ENCODE measurements at regions not wholly inside any gene's neighbourhood (a gene's known extent, or its start where the extent isn't known, plus 50 kb on each side); places are given as distances from the start of the nearest gene placed in this dataset.

GRCh38 chr16:76796416-76796815, 394.6 kb upstream of the MON1B start:
- Histone ChIP-seq H2AFZ (ENCODE audit: low read depth, low read length) (no peak overlapping the region), H3K9me3 (ENCODE audit: insufficient read depth, low read depth, low read length) (no peaks in the 10 kb centered on the region), H3K79me2 (ENCODE audit: insufficient read depth, low read length) (no peaks in the 10 kb centered on the region), H4K20me1 (ENCODE audit: insufficient read depth, low read length) (no peaks in the 10 kb centered on the region), H3K27ac (ENCODE audit: low read depth, low read length) (no peak overlapping the region), H3K4me3 (ENCODE audit: insufficient read depth, low read depth, low read length) (no peak overlapping the region), H3K9ac (ENCODE audit: low read length) (no peak overlapping the region), H3K4me2 (ENCODE audit: low read length) (no peak overlapping the region), H3K27me3 (ENCODE audit: insufficient read depth, low read length) (no peaks in the 10 kb centered on the region), H3K4me1 (ENCODE audit: insufficient read depth, low read length) (no peaks in the 10 kb centered on the region), H3K36me3 (ENCODE audit: insufficient read depth, low read length) (no peaks in the 10 kb centered on the region)
- TF ChIP-seq EZH2 (IDR thresholded peaks at IDR 0.05; ENCODE audit: insufficient read depth, low read length) (no peak), CTCF (IDR thresholded peaks at IDR 0.05; ENCODE audit: insufficient read depth, low read depth, low read length) (no peak)
- H3K27me3 Mint-ChIP-seq (ENCODE audit: low read depth, unreplicated experiment): no peaks in the 10 kb centered on the region
- no peak overlapping the region for H3K4me3 Mint-ChIP-seq (ENCODE audit: unreplicated experiment)
- no peak overlapping the region for H3K27ac Mint-ChIP-seq (ENCODE audit: unreplicated experiment)
- no peaks in the 10 kb centered on the region for H3K36me3 Mint-ChIP-seq (ENCODE audit: low read depth, unreplicated experiment)
- FAIRE-seq: no peak
- DNase-seq (ENCODE audit: low read depth): no peak
- no peaks in the 10 kb centered on the region for H3K9me3 Mint-ChIP-seq (ENCODE audit: unreplicated experiment)
- H3K4me1 Mint-ChIP-seq (ENCODE audit: low read depth, unreplicated experiment): no peaks in the 10 kb centered on the region

DNA sequence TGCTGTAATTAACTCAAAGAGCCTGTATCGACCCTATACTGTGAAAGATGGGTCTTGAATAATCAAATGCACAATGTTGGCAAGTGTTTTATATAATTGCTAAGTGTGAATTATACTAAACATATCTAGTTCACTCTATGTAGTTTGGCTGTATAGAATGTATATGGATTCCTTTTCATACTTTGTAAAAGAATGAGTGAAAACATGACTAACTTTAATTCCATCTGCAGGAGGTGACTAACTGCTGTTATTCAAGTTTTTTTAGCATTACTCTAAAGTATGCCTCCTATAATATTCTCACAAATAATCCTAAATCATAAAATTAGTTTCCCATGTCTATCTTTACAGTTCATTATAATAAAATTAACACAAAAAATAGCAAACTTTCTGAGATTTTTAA, 394.0 kb upstream of the MON1B start:
- Histone ChIP-seq H3K79me2 (ENCODE audit: insufficient read depth, low read length) (no peaks in the 10 kb centered on the region), H3K27ac (ENCODE audit: low read depth, low read length) (no peak overlapping the region), H3K9me3 (ENCODE audit: insufficient read depth, low read depth, low read length) (no peaks in the 10 kb centered on the region), H2AFZ (ENCODE audit: low read depth, low read length) (no peak overlapping the region), H3K9ac (ENCODE audit: low read length) (no peak overlapping the region), H3K4me3 (ENCODE audit: insufficient read depth, low read depth, low read length) (no peak overlapping the region), H3K4me2 (ENCODE audit: low read length) (no peak overlapping the region), H3K27me3 (ENCODE audit: insufficient read depth, low read length) (no peaks in the 10 kb centered on the region), H3K36me3 (ENCODE audit: insufficient read depth, low read length) (no peaks in the 10 kb centered on the region), H4K20me1 (ENCODE audit: insufficient read depth, low read length) (no peaks in the 10 kb centered on the region), H3K4me1 (ENCODE audit: insufficient read depth, low read length) (no peaks in the 10 kb centered on the region)
- FAIRE-seq (no peak), DNase-seq (ENCODE audit: low read depth) (no peak)
- Mint-ChIP-seq H3K4me1 (ENCODE audit: low read depth, unreplicated experiment) (no peaks in the 10 kb centered on the region), H3K4me3 (ENCODE audit: unreplicated experiment) (no peak overlapping the region), H3K36me3 (ENCODE audit: low read depth, unreplicated experiment) (no peaks in the 10 kb centered on the region), H3K27ac (ENCODE audit: unreplicated experiment) (no peak overlapping the region), H3K27me3 (ENCODE audit: low read depth, unreplicated experiment) (no peaks in the 10 kb centered on the region), H3K9me3 (ENCODE audit: unreplicated experiment) (no peaks in the 10 kb centered on the region)
- TF ChIP-seq CTCF (IDR thresholded peaks at IDR 0.05; ENCODE audit: insufficient read depth, low read depth, low read length): no peak
- no peak for TF ChIP-seq EZH2 (IDR thresholded peaks at IDR 0.05; ENCODE audit: insufficient read depth, low read length)

GRCh38 chr16:76797457-76797856, 393.5 kb upstream of the MON1B start:
- H3K9me3 Mint-ChIP-seq (ENCODE audit: unreplicated experiment): no peaks in the 10 kb centered on the region
- Histone ChIP-seq H3K79me2 (ENCODE audit: insufficient read depth, low read length) (no peaks in the 10 kb centered on the region), H3K27ac (ENCODE audit: low read depth, low read length) (no peak overlapping the region), H3K27me3 (ENCODE audit: insufficient read depth, low read length) (no peaks in the 10 kb centered on the region), H3K9ac (ENCODE audit: low read length) (no peak overlapping the region), H4K20me1 (ENCODE audit: insufficient read depth, low read length) (no peaks in the 10 kb centered on the region), H3K4me3 (ENCODE audit: insufficient read depth, low read depth, low read length) (no peak overlapping the region), H2AFZ (ENCODE audit: low read depth, low read length) (no peak overlapping the region), H3K4me1 (ENCODE audit: insufficient read depth, low read length) (no peaks in the 10 kb centered on the region), H3K36me3 (ENCODE audit: insufficient read depth, low read length) (no peaks in the 10 kb centered on the region), H3K4me2 (ENCODE audit: low read length) (no peak overlapping the region), H3K9me3 (ENCODE audit: insufficient read depth, low read depth, low read length) (no peaks in the 10 kb centered on the region)
- H3K36me3 Mint-ChIP-seq (ENCODE audit: low read depth, unreplicated experiment): no peaks in the 10 kb centered on the region
- no peak for TF ChIP-seq EZH2 (IDR thresholded peaks at IDR 0.05; ENCODE audit: insufficient read depth, low read length)
- TF ChIP-seq CTCF (IDR thresholded peaks at IDR 0.05; ENCODE audit: insufficient read depth, low read depth, low read length): no peak
- no peak overlapping the region for H3K27ac Mint-ChIP-seq (ENCODE audit: unreplicated experiment)
- DNase-seq (ENCODE audit: low read depth) (no peak), FAIRE-seq (no peak)
- H3K4me3 Mint-ChIP-seq (ENCODE audit: unreplicated experiment): no peak overlapping the region
- H3K4me1 Mint-ChIP-seq (ENCODE audit: low read depth, unreplicated experiment): no peaks in the 10 kb centered on the region
- H3K27me3 Mint-ChIP-seq (ENCODE audit: low read depth, unreplicated experiment): no peaks in the 10 kb centered on the region

All from astrocyte (in vitro differentiated cells and primary cell).